GM12891 (cell line): ENCODE measurements at regions not wholly inside any gene's neighbourhood (a gene's known extent, or its start where the extent isn't known, plus 50 kb on each side); places are given as distances from the start of the nearest gene placed in this dataset.

Experiments
- POLR2A ChIP-seq: IDR thresholded peaks from 2 replicates; pipeline ENCODE4 v1.6.1; 2011; ENCODE audit warnings: low read depth, low read length, control low read depth
- POLR2AphosphoS5 ChIP-seq: IDR thresholded peaks from 2 replicates; pipeline ENCODE4 v1.6.1; 2011; ENCODE audit warnings: low read depth, low read length, control low read depth
- POU2F2 ChIP-seq: IDR thresholded peaks from 2 replicates; pipeline ENCODE4 v1.6.1; 2011; ENCODE audit warnings: low read depth, mild to moderate bottlenecking, control low read depth, low read length, moderate library complexity
- SPI1 ChIP-seq: IDR thresholded peaks from 2 replicates; pipeline ENCODE4 v1.6.1; 2011; ENCODE audit warnings: low read depth, low read length, control low read depth

DNA sequence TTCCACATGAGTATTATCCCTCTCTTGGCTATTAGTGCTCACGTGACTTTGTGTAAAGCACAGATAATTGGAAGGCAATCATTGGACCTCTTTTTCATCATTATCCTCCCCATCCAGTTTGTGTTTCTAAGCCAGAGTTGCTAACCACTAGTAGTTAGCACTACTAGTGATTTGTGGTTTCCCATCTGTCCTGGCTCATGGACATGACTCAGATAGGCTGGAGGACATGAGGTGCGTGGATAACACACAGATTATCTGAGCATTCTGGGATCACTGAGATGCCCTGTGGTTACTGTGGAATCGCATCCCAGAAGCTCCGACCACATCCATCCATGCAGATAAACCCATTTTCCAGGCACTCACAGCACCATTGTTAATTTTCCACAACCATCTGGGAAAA is 123.8 kb upstream of the NAA20 start:
- TF ChIP-seq POLR2AphosphoS5 (no peak), POLR2A (no peak), POU2F2 (no peak), SPI1 (no peak)
